Medulla oblongata (tissue), 1 donor: ENCODE measurements at regions not wholly inside any gene's neighbourhood (a gene's known extent, or its start where the extent isn't known, plus 50 kb on each side); places are given as distances from the start of the nearest gene placed in this dataset.
"Not testable (repeated sequence)": the region's sequence is repeated elsewhere in the genome, so short reads cannot be mapped to it uniquely, and the experiment has no call there.

Experiments
- DNase-seq: peaks from one replicate; pipeline ENCODE4 v3.0.0-alpha.2; 2015; ENCODE audit errors: extremely low spot score

DNA sequence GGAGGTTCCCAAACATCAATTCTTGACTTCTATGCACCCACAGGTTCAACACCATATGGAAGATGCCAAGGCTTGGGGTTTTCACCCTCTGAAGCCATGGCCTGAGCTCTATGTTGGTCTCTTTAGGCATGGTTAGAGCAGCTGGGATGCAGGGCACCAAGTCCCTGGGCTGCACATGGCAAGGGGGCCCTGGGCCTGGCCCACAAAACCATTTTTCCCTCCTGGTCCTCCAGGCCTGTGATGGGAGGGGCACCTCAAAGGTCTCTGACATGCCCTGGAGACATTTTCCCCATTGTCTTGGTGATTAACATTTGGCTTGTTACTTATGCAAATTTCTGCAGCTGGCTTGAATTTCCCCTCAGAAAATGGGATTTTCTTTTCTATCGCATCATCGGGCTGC is 480.5 kb upstream of the IRAK1BP1 start:
- not testable (repeated sequence) for DNase-seq

- DNase-seq, result no peak
Measured at GRCh38 chr6:78390066-78390465, 477.3 kb upstream of the IRAK1BP1 start.

GRCh38 chr6:78397499-78397898 is 469.9 kb upstream of the IRAK1BP1 start:
- no peak for DNase-seq

- DNase-seq, result no peak
Measured at GRCh38 chr6:78398292-78398691, 469.1 kb upstream of the IRAK1BP1 start.

DNA sequence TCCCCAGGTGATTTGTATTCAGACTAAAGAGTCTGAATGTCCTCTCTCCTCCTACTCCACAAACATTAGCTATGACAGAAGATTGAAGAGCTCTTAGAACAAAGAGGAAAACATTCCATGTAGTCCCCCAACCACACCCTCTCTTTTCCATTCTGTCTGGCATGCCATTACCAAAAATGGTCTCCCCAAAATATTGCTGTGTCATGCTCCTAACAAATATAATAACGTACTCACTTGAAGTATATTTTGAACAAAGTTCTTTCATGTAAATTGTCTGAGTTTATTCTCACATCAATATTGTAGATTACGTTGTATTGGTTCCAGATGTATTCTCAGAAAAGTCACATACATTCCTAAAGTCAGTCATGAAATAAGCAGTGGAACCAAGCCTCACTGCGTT is 467.3 kb upstream of the IRAK1BP1 start:
- DNase-seq, result no peak

- DNase-seq, result no peak
Measured at GRCh38 chr6:78427386-78427785, 440.0 kb upstream of the IRAK1BP1 start.

- DNase-seq, result no peak
Measured at GRCh38 chr6:78430521-78430920, 436.8 kb upstream of the IRAK1BP1 start.

GRCh38 chr6:78435671-78436070 is 431.7 kb upstream of the IRAK1BP1 start:
- no peak for DNase-seq

GRCh38 chr6:78436335-78436734 is 431.0 kb upstream of the IRAK1BP1 start:
- DNase-seq, result no peak

DNA sequence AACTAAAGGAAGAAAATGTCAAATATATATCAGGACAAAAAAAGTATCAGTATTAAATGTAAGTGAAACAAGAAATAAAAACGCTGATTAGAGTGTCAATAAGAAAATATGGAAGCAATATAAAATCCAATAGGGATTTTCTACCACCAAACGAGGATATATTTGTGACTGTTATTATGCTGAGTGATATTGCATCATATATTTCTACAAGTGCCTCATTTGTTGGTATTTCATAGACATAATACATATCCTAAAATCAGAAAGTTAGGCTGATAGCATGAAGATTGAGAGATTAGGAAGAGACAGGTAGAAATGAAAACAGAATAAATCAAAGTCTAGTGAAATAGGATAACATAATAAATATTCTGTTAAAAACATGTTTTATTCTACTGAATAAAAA is 429.2 kb upstream of the IRAK1BP1 start:
- DNase-seq, result no peak

DNA sequence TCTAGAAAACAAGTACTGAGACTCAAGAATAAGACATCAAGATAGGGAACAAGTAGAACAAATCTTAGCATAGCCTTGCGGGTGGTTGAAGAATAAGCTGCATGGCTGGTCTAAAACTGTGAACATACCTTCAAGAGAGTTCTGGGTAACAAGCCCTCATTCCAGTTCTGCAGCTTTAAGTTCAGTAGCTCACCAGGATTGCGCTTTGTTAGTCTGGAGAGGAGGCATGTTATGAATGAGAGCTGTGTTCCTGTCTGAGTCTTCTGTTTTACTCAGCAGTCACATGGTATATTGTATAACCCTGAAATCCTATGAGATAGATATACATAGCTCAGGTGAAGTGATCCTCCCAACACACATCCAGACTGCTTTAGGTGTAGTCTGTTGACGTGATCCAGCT is 406.6 kb upstream of the IRAK1BP1 start:
- no peak for DNase-seq

DNA sequence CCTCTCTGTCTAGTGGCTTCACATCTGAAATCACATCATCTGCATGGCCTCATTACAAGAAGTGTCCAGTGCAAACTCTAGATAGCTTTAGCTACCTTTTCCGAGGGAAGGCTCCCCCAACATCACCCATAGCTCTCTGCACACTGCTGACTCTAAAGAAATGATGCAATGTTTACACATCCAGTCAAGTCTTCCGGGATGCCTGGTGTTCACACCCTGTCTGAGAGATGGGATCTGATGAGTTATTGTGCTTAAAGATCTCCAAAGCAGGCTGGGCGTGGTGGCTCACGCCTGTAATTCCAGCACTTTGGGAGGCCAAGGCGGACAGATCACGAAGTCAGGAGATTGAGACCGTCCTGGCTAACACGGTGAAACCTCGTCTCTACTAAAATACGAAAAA is 404.6 kb upstream of the IRAK1BP1 start:
- no peak for DNase-seq

- no peak for DNase-seq
Measured at GRCh38 chr6:78465059-78465634, 402.2 kb upstream of the IRAK1BP1 start.

GRCh38 chr6:78476561-78476960 is 390.8 kb upstream of the IRAK1BP1 start:
- DNase-seq, result no peak

GRCh38 chr6:78482801-78483552 is 384.4 kb upstream of the IRAK1BP1 start:
- no peak for DNase-seq

GRCh38 chr6:78483553-78484197 is 383.7 kb upstream of the IRAK1BP1 start:
- DNase-seq, result no peak

- no peak for DNase-seq
Measured at GRCh38 chr6:78484198-78485064, 382.9 kb upstream of the IRAK1BP1 start.

- DNase-seq, result no peak
Measured at GRCh38 chr6:78487401-78487800, 379.9 kb upstream of the IRAK1BP1 start.

DNA sequence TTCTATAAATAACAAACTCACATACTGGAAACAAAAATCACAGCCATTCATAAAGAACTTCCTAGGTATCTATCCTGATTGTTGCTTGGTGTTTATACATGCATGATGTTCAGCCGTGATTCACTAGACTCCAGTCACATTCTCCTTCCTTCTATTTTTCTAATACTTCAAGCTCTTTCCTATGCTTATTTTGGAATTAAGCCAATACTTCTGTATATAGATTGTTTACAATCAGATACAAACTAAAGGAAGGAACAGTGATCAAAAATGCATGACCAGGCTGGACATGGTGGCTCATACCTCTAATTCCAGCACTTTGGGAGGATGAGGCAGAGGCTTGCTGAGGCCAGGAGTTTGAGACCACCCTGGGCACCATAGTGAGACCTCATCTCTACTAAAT is 377.5 kb upstream of the IRAK1BP1 start:
- DNase-seq, result no peak

DNA sequence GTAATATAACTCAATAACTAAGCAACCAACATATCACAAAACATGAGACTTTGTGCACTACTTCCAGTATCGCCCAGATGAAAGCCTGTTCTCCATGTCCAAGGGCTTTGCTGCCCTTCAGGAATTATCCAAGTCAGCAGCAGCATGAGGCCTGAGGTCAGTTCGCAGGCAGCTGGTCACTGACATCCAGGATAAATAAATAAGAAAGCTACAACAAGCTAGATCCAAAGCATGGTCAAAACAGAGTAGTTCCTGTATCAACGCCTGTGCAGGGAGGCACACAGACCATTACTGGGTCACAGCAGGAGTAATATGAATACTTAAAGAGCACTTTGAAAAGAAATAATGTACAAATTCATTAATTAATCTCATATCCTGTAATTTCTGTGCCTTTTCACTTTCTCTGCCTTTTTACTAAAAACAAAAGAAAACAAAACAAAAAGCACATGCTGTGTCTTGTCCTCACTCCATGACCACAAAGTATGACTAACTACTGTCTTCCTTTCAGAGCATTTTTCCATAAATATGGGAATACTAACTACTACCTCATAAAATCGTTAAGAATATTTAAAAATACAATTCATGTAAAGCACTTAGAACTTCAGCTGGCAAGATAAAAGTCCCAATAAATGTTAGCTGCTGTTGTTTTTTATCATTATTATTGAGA is 374.9 kb upstream of the IRAK1BP1 start:
- no peak for DNase-seq

GRCh38 chr6:78500299-78501089 is 366.9 kb upstream of the IRAK1BP1 start:
- DNase-seq, result no peak
